Fibroblast of skin of back (primary cell): ENCODE measurements at regions not wholly inside any gene's neighbourhood (a gene's known extent, or its start where the extent isn't known, plus 50 kb on each side); places are given as distances from the start of the nearest gene placed in this dataset.

ENCODE experiments used
- DNase-seq: peaks from one replicate; pipeline ENCODE4 v3.0.0-alpha.2; 2013

DNA sequence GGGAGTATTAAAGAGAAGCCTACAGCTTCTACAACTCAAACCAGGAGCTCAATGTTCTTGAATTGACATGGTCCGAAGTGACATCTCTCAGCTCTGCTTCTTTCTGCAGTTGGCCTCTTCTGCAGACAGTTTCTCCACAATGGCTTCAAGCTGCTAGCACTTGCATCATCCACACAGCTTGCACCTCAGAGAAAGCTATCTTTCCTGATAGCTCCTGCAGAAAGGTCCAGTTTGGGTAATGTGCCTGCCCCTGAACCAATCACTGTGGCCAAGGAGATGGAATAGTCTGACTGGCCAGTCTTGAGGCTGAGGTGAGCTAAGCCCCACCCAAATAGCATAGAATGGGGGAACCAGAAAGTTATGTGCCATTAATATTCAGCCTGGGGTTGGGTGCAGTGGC is 95.8 kb upstream of the ABCA1 start:
- no peak for DNase-seq

DNA sequence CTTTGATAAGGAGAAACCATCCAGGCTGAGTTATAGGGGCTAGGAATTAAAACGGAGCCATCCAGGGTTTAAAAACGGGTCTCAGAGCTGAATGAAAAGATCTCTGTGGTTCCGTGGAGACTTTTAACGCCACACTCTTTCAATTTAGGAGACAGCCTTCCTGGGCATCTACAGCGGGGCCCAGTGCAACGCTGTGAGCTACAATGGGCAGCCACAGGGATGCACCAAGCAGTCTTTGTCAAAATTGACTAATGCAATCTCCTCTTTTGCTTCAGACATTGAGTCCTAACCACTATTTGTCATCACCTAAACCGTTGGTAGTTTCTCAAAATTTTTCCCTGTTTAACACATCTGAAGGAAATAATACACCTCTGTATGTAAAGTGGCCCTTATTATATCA is 96.6 kb upstream of the ABCA1 start:
- no peak for DNase-seq

DNA sequence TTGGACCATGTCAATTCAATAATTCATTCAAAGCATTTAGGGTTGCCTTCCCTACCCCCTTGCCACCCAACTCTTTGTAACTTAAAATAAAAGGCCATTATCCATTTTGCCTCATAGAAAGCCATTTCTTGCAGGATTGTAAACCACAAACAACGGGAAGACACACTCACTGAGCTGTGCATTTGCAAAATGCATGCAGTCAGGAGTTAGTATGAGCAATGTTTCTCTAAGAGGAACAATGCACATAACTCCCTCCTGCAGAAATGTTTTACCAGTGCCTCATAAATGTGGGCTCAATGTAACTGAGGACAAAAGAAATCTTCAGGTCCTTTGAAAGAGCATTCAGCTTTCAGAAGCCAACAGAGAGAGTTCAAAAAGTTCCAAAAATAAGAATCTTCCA is 98.5 kb upstream of the ABCA1 start:
- peak; percentile 76 for DNase-seq

DNA sequence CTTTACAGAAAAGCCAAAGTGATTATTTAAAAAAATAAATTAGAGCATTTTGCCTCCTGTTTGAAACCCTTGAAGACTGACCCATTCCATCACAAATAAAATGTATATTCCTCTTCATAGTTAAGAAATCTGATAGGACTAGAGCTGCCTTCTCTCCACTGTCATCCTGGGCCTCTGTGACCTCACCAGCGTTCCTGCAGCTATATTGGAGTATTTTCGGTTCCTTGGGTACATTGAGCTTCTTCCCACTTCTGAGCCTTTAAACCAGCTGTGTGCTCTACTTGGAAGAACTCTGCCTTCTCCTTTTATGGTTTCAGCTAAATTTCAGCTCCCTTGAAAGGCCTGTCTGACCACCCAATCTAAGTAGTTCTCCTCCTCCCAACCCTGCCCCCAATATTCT is 99.1 kb upstream of the ABCA1 start:
- DNase-seq: no peak

DNA sequence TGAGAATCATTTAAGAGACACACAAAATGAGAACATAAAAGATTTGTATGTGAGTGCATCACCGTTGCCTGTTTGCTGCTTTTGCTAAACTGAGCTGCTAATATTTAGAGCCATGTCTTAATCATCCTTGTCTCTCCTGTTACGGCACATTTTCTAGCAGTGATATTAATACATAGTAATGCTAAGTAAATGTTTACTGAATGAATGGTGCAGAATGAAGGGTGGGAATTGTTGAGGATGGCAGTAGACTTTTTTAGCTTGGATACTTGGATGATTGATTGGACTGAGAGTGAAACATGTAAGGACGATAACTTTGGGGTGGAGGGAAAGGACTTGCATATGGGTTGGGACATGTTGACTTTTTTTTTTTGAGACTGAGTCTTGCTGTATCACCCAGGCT is 102.3 kb upstream of the ABCA1 start:
- no peak for DNase-seq

DNA sequence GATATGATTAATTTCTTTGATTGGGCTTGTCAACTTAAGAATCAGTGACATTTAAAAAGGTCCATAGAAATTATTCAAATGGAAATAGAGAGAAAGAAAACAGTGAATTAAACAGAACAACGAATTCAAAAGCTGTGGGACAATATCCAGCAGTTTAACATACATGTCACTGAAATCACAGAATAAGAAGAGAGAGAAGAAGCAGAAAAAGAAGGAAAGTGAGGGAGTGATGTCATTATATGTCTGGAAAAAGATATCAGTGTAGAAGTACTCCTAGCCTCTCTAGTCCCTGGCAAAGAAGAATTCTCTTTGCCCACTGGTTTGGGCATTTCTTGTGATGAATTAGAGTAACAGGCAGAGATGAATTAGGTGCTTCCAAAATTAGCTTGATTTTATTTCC is 109.2 kb upstream of the ABCA1 start:
- DNase-seq: no peak

DNA sequence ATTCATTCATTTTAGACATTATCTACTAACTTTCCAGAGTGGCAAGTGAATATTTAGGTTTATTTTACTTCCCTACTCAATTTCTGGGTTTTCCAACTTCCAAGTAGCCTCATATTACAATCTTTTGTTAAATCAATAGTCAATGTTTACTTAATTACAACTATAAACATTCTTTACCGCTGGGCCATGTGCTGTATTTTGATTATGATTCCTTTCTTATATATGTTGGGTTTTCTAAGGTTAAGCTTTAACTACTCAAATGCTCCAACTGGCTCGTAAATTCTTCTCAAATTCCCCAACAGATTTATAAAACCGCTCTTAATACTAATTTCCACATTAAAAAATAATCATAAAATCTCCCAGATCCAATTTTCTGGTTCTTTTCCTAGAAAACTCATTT is 110.1 kb upstream of the ABCA1 start:
- DNase-seq: peak; percentile 60

DNA sequence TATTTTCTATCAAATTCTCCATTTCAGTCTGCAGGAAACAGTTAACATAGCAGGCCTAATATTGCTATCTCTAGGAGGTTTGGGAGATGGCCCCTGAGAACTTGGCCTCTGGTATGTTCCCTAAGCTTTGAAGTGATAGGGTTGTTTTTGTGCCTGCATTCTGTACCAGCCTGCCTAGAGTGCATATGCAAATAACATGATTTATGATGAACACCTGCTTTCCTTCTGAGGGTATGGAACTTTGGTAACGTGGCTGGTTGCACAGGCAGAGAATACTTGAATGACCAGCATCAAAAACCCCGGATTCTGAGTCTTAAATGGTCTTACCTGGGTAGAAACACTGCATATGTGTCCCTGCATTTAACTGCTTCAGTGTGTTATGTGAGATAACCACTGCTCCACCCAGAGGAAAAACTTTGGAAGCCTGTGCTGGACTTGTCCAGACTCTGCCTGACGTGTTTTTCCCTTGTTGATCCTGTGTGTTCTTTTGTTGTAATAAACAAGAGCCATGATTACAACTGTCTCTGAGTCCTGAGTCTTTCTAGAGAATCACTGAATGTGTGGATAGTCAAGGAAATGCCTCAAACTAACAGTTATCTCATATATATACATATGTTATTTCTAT is 111.3 kb upstream of the ABCA1 start:
- DNase-seq: no peak

DNA sequence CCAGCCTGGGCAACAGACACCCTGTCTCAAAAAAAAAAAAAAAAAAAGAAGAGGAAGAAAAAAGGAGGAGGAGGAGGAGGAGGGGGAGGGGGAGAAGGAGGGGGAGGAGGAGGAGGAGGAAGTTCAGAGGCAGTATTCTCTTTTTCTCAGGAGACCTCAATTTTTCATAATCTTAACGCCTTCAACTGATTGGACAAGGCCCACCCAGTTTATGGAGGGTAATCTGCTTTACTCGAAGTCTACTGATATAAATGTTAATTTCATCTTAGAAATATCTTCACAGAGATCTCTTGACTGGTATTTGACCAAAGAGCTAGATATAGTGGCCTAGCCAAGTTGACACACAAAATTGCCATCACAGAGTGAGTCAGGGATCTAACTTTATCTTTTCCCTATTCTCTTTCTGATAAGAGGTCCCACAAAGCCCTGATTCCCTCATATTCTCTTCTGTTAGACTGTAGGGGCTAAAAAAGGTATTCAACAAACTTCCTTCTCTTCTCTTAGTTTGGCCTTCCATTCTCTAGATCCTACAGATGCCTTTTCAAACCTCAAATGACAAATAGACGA is 115.5 kb upstream of the ABCA1 start:
- DNase-seq: no peak

DNA sequence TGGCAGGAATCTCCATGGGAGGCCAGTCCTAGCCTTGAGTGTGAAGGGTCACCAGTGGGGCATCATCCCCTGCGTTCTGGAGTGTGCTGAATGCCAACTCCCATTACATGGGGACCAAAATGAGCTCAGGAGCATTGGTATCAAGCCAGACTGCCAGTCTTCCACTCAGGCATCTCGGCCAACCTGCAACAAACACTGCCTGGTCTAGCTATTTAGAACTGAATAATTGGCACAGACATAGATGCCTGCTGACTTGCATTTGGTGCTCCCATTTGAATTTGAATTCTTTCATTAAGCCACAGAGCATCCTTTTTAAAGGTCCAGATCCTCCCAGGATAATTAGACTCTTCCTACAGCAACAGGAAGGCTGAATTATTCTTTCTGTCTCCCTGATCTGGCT is 116.6 kb upstream of the ABCA1 start:
- DNase-seq: no peak

DNA sequence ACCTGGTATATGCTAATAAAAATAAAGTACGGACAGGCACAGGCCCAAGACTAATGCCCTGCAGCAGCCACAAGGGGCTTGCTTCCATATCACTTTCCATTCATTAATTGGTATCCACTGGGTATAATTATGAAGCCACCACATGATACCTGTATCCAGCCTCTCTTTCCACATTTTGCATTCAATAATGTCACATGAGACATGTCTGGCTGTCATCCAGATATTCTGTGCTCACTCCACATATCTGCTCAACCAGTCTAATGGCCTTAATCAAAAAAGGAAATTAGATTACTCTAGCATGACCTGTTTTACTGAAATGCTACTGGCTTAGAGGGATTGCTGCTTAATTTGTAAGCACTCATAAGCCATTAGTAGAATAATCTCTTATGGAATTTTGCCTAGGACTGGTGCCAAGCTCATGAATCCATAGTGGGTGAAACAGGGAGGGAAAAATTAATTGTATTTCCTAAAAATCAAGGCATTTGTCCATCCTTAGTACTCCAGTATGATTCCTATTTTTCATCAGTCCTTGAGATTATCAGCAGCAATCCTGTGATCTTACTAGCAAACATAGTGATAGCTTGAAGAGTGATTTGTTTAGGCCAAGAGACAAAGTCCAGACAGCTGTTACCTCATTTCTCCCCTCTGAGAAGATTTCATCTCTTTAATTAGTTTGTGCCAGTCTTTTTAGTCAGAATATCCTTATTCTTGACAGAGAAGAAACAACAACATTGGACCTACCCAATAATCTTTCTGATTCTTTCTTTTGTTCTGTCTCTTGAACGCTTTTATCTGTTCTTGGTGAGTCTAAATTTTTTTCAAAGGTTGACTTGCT is 119.2 kb upstream of the ABCA1 start:
- no peak for DNase-seq

DNA sequence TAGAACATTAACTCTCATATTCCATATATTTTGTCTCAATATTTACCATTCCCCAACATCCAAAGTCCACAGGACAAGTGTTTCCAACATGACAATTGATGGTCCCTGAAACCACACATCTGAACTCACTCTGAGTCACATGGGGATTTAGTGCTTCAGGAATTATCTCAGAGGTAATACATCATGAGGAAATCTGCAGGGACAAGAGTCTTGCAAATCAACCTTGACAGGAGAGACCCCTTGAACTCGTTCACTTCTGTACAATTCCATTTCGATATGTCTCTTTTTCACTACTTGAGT is 119.7 kb upstream of the ABCA1 start:
- no peak for DNase-seq

DNA sequence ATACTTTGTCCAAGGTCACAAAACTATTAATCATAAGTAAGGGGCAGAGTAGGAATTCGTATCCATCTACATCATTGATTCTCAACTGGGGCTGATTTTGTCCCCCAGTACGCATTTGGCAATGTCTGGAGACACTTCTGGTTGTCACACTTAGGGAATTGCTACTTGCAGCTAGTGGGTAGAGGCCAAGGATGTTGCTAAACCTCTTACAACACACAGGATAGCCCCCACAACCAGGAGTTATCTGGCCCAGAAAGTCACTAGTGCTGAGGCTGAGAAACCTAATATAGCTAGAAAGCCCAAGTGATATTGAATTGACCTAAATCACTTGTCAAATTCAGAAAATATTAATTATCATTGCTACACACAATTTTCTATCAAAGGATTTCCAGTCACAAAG is 120.4 kb upstream of the ABCA1 start:
- DNase-seq: no peak

DNA sequence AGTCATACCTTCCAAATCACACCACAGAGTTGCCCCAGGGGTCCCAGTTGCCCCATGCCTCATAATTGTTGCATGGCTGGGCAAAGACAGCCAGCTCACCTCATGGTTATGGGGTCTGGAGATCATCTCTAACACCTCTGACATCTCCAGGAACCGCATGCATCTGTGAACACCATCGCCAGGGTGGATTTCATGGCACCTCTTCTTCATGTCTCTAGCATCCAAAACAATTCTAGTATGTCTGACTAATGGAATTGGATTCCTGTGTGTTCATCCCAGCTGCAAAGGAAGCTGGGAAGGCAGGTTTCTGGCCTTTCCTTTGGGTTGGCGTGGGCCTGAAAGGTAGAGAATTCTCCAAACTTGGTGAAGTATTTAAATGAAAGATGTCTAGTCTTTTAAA is 122.3 kb upstream of the ABCA1 start:
- peak; percentile 42 for DNase-seq

DNA sequence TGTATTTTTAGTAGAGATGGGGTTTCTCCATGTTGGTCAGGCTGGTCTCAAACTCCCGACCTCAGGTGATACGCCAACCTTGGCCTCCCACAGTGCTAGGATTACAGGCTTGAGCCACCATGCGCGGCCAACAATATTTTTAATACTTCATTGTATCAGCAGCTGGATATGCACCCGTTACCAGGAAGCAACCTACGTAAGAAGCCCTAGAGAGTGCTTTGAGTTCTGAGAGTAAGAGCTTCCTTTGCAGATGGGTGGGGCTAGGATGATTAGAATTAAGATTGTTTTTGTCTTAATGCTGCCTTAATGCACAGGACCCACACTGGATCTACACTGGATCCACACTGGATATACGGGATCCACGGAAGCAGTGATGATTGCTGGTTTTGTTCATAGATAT is 123.9 kb upstream of the ABCA1 start:
- no peak for DNase-seq

DNA sequence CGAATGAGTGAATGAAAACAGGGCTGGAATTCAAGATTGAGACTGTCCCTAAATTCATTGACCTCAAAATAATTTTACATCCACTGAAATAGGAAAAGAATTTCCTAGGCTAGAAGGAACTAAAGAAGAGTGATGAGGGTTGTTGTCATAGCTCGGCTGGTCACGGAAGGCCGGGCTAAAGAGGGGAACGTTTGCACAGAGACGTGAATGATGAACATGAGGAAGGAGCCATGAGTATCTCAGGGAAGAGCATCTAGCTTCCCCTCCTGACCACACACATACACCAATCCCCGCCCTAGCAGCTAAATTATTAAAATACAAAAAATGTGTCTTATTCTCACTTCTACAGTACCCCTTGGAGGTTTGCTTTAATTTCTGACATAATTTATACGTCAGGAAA is 124.4 kb upstream of the ABCA1 start:
- no peak for DNase-seq

DNA sequence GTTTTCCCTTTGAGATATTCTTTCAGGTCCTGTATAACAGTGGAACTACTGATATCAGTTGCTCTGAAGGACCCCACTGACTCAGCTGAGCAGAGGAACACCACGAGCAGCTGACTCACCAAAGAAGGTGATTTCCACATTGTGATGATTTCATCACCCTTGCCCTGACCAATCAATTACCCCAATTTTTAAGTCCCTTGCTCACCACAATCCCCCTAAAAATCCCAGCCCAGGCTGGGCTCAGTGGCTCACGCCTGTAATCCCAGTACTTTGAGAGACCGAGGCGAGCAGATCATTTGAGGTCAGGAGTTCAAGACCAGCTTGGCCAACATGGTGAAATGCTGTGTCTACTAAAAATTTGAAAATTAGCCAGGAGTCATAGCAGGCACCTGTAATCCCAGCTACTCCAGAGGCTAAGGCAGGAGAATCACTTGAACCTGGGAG is 125.3 kb upstream of the ABCA1 start:
- DNase-seq: peak; percentile 57

DNA sequence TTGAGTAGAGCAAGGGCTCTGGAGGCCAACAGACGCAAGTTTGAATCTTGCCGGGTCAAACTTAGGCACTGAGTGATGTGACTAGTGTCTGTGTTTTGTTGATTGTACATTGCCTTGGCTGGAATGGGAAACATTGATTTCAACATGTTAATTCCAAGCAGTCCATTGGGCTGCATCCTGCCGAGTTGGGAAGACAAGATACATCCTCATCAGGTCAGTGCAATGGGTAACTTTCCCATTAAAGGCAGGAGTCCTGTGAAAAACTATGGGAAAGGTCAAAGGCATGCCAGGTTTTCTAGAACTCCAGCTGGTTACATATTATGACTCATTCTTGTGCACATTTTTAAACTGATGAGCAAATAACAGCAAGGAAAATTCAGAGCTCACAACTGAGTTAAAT is 126.5 kb upstream of the ABCA1 start:
- peak; percentile 85 for DNase-seq

DNA sequence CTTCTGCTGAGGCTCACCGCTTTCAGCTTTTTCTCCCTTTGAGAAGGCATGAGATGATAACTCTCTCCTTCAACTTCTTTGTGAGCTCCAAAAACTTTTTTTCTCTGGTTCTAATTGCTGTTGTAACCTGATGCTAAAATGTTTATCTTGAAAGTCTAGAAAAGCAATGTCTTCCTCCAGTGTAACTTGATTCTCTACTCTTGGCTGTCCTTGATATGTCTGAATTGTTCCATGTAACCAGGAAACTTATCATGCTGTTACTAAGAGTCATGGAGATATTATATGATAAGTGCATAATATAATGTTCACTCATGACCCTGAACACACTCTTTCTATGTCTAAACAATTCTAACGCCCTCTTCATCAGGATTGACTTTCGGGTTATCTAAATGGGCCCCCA is 128.0 kb upstream of the ABCA1 start:
- peak; percentile 49 for DNase-seq

DNA sequence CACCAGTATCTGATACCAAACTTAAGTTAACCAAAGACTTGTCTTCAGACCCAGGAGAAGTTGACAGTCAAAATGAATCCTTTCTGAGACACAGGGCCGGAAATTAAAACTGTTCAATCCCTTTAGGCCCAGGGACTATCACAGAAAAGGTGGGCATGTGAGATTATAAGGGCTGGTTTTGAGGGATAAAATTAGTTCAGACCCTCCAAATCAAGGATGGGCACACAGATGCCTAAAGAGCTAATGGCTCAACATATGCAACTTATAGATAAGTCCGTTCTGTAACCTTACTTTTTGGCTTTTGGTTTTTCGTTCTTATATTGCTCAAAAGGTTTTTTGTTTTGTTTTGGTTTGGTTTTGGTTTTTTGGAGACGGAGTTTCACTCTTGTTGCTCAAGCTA is 129.6 kb upstream of the ABCA1 start:
- no peak for DNase-seq

DNA sequence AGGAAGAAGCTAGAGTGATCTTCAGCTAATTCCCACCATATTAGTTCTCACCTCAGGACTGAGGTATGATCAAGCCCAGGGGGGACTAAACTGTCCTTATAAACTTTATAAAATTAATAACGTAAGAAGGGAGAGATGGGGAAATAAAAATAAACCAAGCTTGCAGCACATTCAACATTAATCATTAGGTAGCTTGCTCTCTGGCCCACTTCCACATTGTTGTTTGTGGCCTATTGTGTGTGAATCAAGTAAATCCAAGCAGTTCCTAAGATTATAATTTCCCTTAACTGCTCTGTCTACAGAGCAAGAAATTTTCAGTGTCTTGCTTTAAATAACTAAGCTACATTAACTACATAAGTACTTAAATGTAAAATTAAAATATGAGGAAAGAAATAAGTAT is 131.3 kb upstream of the ABCA1 start:
- DNase-seq: no peak

DNA sequence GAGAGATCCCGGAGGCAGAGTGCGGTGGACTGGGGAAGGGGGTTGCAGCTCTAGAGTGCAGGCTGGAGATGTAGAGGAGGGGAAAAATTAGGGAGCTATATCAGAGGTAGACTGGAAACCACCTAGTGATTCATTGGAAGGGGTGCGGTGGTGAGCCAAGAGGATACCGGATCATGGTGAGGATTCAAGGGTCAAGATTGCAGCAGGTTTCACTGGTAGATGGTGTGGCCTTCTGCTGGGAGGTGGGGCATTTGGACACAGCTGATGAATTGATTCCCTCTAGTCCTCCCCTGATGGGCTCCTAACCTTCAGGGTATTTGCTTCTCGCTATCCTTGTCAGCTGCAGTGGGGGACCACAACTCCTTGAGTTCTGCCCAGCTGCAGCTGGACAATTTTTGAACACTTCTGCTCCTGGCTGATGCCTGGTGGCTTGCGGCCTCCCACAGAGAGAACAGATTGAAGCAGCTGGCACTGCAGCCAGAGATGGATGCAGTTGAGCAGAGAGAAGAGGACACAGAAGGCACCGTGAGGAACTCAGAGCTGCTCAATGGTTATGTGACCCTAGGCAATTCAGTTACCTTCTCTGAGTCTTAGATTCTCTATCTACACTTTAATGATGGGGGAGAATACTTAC is 134.4 kb upstream of the ABCA1 start:
- no peak for DNase-seq

DNA sequence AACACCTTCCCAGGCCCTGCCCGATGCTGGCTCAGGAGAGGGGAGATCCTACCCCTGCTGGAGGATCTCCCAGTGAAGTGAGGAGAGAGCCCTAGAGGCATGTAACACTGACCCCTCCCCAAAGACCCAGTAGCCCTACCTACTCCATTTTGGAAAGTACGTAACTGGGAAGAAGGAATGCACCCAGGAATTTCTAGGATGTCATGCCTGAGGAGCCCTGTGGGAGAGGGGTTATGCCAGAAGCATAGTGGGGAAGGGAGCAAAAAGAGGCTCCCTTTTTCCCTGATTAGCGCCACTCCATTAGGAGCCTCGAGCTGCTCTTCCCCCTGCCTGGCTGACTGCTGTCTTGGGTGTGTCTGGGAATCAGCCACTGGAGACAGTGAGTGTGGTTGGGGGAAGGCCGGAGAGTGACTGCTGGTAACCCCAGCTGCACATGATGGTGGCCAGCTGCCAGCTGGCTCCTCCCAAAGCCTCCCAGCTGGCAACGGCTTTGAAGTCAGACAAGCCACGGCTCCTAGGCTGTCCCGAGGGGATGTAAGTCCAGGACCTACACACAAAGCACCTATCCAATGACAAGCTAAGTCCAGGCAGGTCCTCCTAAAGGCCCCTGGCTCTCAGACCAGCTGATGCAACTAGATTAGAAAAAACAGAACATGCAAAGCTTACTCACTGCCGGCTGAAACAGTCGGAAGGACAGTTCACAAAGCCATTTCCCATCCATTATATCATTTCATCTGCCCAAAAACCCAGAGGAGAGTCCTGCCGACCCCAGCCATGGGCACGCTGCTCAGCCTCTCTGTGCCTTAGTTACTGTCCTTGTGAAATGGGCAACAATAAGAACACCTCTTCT is 136.5 kb upstream of the ABCA1 start:
- DNase-seq: peak; percentile 98
